GM18907 (cell line): ENCODE measurements at regions not wholly inside any gene's neighbourhood (a gene's known extent, or its start where the extent isn't known, plus 50 kb on each side); places are given as distances from the start of the nearest gene placed in this dataset.

Experiments
- ATAC-seq: cut with Tn5 transposase; IDR thresholded peaks from one replicate; pipeline ENCODE4 v1.9.1; 2021; ENCODE audit warnings: mild to moderate bottlenecking, moderate library complexity; ENCODE audit not compliant: unreplicated experiment

GRCh38 chr5:74357827-74358226, 282.7 kb downstream of the ENC1 start:
- no peak for ATAC-seq

- ATAC-seq, result no peak
Observed at GRCh38 chr5:74356009-74356695, 284.4 kb downstream of the ENC1 start.

GRCh38 chr5:74355041-74355824, 285.3 kb downstream of the ENC1 start:
- ATAC-seq, result no peak

GRCh38 chr5:74352256-74352655, 288.3 kb downstream of the ENC1 start:
- no peak for ATAC-seq

GRCh38 chr5:74342948-74343682, 297.4 kb downstream of the ENC1 start:
- no peak for ATAC-seq

GRCh38 chr5:74342182-74342581, 298.3 kb downstream of the ENC1 start:
- ATAC-seq, result no peak

GRCh38 chr5:74341221-74341620, 299.3 kb downstream of the ENC1 start:
- no peak for ATAC-seq

GRCh38 chr5:74340476-74340875, 300.1 kb downstream of the ENC1 start:
- no peak for ATAC-seq

- ATAC-seq, result no peak
Observed at GRCh38 chr5:74337984-74338310, 302.6 kb downstream of the ENC1 start.

GRCh38 chr5:74337254-74337983, 303.1 kb downstream of the ENC1 start:
- no peak for ATAC-seq

GRCh38 chr5:74336297-74336696, 304.2 kb downstream of the ENC1 start:
- no peak for ATAC-seq

- ATAC-seq, result no peak
Observed at GRCh38 chr5:74334762-74335384, 305.7 kb downstream of the ENC1 start.

- no peak for ATAC-seq
Observed at GRCh38 chr5:74334062-74334761, 306.3 kb downstream of the ENC1 start.

- ATAC-seq, result no peak
Observed at GRCh38 chr5:74333430-74333829, 307.1 kb downstream of the ENC1 start.

- no peak for ATAC-seq
Observed at GRCh38 chr5:74332682-74333081, 307.8 kb downstream of the ENC1 start.

GRCh38 chr5:74332006-74332405, 308.5 kb downstream of the ENC1 start:
- ATAC-seq, result no peak

- no peak for ATAC-seq
Observed at GRCh38 chr5:74328221-74328630, 312.3 kb downstream of the ENC1 start.

- ATAC-seq, result no peak
Observed at GRCh38 chr5:74327339-74327685, 313.2 kb downstream of the ENC1 start.

- ATAC-seq, result peak; percentile 91
Observed at GRCh38 chr5:74326571-74327338, 313.8 kb downstream of the ENC1 start.

GRCh38 chr5:74325866-74326265, 314.7 kb downstream of the ENC1 start:
- no peak for ATAC-seq
